Forelimb muscle (tissue), 1 donor: ENCODE measurements at regions not wholly inside any gene's neighbourhood (a gene's known extent, or its start where the extent isn't known, plus 50 kb on each side); places are given as distances from the start of the nearest gene placed in this dataset.
"Not testable (repeated sequence)": the region's sequence is repeated elsewhere in the genome, so short reads cannot be mapped to it uniquely, and the experiment has no call there.

ENCODE experiments used
- DNase-seq: peaks from one replicate; pipeline ENCODE4 v3.0.0-alpha.2; 2013; ENCODE audit warnings: low read depth

- no peak for DNase-seq
These were observed 173.1 kb upstream of the MMS22L start for GRCh38 chr6:97456070-97456469.

- no peak for DNase-seq
These were observed 176.5 kb upstream of the MMS22L start for GRCh38 chr6:97459535-97459934.

- DNase-seq: no peak
These were observed 177.0 kb upstream of the MMS22L start for GRCh38 chr6:97459986-97460385.

GRCh38 chr6:97460394-97461080 is 177.5 kb upstream of the MMS22L start:
- DNase-seq: no peak

GRCh38 chr6:97461218-97461617 is 178.2 kb upstream of the MMS22L start:
- DNase-seq: no peak

- DNase-seq: no peak
These were observed 179.0 kb upstream of the MMS22L start for GRCh38 chr6:97462031-97462430.

- no peak for DNase-seq
These were observed 180.1 kb upstream of the MMS22L start for GRCh38 chr6:97462938-97463598.

GRCh38 chr6:97465877-97466561 is 183.0 kb upstream of the MMS22L start:
- no peak for DNase-seq

- no peak for DNase-seq
These were observed 186.0 kb upstream of the MMS22L start for GRCh38 chr6:97468981-97469380.

- no peak for DNase-seq
These were observed 186.4 kb upstream of the MMS22L start for GRCh38 chr6:97469451-97469850.

GRCh38 chr6:97470322-97470721 is 187.3 kb upstream of the MMS22L start:
- no peak for DNase-seq

- DNase-seq: no peak
These were observed 191.0 kb upstream of the MMS22L start for GRCh38 chr6:97473979-97474378.

- peak; percentile 11 for DNase-seq
These were observed 214.8 kb upstream of the MMS22L start for GRCh38 chr6:97497713-97498331.

GRCh38 chr6:97501853-97502252 is 218.8 kb upstream of the MMS22L start:
- no peak for DNase-seq

GRCh38 chr6:97508646-97509045 is 225.6 kb upstream of the MMS22L start:
- DNase-seq: no peak

- DNase-seq: not testable (repeated sequence)
These were observed 230.2 kb upstream of the MMS22L start for GRCh38 chr6:97513260-97513659.

- no peak for DNase-seq
These were observed 241.8 kb upstream of the MMS22L start for GRCh38 chr6:97524811-97525210.

- DNase-seq: no peak
These were observed 252.8 kb upstream of the MMS22L start for GRCh38 chr6:97535800-97536199.

GRCh38 chr6:97548354-97548753 is 265.3 kb upstream of the MMS22L start:
- DNase-seq: no peak

- no peak for DNase-seq
These were observed 274.3 kb upstream of the MMS22L start for GRCh38 chr6:97557355-97557754.

GRCh38 chr6:97563529-97563928 is 280.5 kb upstream of the MMS22L start:
- no peak for DNase-seq

- no peak for DNase-seq
These were observed 289.9 kb upstream of the MMS22L start for GRCh38 chr6:97572943-97573342.

- DNase-seq: no peak
These were observed 303.3 kb upstream of the MMS22L start for GRCh38 chr6:97586344-97586743.
